Left renal cortex interstitium (tissue), 4 donors: ENCODE measurements at regions not wholly inside any gene's neighbourhood (a gene's known extent, or its start where the extent isn't known, plus 50 kb on each side); places are given as distances from the start of the nearest gene placed in this dataset.
"Not testable (repeated sequence)": the region's sequence is repeated elsewhere in the genome, so short reads cannot be mapped to it uniquely, and the experiment has no call there.

ENCODE experiments used
- DNase-seq, 4 donors: peaks; one replicate each; pipeline ENCODE4 v3.0.0-alpha.2; 2013; ENCODE audit warnings: low read depth in 4 of 4, low spot score in 2 of 4, missing footprints in 1 of 4

DNA sequence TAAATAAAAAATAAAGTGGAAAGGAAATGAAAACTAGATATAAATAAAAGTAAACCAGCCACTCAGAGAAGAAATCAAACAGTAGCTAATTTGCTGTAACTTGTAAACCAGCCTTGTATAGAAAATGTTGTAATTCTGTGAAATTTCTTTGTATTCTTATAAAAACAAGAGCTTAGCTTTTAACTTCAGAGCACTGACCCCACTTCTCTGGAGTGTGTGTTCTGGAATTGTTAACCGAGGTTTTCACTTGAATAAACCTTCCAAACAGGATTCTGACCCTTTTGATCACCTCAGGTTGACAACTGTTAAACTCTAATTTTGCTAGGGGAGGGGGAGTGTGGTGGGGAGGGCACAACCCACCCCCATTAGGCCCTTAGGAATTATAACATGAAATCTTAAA is 151.9 kb upstream of the TRIM24 start:
- DNase-seq: no peak

DNA sequence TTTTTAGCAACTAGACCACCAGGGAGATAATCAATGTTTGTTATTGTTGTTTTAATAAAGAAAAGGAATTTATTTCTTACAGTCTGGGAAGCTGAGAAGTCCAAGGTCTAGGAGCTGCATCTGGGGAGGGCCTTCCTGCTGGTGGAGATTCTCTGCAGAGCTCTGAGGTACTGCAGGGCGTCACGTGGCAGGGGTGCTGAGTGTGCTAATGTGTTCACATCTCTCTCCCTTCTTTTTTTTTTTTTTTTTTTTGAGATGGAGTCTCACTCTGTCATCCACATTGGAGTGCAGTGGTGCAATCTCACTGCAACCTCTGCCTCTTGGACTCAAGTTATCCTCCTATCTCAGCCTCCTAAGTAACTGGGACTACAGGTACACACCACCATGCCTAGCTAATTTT is 150.9 kb upstream of the TRIM24 start:
- no peak for DNase-seq

DNA sequence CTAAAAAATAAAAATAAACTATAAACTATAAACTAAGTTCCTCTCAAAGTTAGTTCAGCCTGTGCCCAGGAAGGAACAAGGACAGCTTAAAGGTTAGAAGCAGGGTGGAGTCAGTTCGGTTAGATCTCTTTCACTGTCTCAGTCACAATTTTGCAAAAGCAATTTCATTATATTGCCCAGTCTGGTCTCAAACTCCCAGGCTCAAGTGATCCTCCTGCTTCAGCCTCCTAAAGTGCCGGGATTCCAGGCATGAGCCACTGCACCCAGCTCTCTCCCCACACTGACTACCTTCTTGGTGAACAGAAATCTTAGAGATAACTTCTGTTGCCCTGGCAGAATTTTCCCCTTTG is 146.3 kb upstream of the TRIM24 start:
- DNase-seq: no peak

DNA sequence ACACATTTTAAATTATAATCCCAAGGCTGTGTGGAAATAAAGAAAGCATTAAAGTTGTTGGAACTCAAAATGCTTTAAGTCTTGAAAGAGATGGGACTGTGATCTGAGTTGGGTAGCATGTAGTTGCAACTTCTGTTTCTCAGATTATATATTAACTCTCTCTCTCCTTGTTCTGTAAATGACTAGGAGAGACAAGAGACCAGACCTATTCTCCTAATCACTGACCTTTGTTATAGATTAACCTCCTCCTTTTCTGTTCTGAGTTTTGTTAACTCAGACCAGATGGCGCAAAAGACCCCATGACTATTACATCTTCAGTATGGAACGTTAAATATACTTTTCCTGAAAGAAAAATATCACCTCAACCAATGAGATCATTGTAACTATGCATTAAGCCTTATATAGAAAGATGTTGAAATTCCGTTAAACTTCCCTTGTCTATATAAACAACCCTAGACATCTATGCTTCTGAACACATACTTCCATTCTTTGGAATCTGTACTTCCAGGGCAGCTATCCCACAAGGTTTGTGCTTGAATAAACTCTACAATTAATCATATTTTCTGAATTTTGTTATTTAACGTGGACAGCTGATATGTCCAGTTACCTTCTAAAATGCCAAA is 143.5 kb upstream of the TRIM24 start:
- no peak for DNase-seq

DNA sequence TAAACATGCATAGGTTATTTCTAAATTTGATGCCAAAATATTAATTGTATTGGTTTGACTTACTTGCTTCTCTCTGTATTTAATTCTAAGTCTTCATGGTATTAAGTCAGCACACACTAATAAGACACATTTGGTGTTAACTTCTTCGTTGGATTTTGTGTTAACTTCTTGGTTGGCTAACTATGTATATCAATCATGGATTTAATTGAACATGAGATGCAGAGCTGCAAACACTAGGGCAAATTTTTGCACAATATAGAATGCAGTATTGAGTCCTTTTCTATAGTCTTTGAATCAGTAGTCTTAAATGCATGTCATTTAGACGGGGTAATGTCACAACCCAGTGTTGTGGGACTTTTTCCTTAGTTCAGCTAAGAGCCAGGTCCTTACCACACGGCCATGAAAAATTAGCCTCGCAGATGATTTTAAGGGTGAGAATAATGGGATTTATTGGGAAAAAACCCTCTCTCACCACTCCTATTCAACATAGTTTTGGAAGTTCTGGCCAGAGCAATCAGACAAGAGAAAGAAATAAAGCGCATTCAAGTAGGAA is 142.9 kb upstream of the TRIM24 start:
- no peak for DNase-seq

DNA sequence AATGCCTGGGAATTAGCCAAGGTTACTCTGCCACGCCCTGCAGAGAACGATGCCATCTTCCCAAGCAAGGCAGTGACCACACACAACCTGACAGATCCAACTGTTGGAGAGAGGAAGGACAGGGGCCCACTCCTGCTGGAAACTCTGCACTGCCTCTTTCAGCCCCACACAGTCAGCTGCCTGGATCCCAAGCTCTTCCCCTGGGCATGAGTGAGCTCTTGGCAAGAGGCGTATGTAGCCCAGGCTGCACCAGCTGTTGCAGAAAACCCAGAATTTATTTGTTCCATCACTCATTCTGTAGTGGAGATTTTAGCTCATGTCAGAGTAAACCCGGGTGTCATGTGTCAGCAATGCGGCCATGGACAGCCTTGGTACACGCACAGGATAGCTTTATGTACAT is 135.1 kb upstream of the TRIM24 start:
- DNase-seq: no peak

DNA sequence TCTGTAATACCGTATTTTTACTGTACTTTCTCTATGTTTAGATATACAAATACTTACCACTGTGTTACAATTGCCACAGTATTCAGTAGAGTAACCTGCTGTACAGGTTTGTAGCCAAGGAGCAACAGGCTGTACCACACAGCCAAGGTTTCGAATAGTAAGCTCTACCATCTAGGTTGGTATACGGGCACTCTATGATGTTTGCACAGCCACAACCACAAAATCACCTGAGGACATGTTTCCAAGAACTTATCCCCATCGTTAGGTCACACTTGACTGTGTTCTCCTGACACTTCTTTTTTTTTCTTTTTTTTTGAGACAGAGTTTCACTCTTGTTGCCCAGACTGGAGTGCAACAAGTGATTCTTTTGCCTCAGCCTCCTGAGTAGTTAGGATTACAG is 134.6 kb upstream of the TRIM24 start:
- no peak for DNase-seq

DNA sequence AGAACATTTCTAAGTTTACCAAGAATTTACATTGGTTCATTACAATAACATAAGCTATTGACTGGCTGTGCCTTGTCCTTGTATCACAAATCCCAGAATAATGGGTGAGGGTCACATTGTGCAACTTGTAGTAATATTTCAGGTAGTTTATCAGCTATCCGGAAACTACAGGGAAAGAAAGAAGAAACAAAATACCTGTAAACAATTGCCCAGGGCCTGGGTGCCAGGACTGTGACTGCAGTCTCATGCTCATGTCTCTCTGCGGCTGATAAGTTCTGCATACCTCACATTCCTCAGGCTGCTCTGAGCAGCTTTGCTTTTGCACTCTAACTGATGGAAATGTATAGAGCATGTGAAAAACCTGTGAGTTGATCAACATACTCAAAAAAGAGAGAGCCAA is 131.8 kb upstream of the TRIM24 start:
- no peak for DNase-seq

DNA sequence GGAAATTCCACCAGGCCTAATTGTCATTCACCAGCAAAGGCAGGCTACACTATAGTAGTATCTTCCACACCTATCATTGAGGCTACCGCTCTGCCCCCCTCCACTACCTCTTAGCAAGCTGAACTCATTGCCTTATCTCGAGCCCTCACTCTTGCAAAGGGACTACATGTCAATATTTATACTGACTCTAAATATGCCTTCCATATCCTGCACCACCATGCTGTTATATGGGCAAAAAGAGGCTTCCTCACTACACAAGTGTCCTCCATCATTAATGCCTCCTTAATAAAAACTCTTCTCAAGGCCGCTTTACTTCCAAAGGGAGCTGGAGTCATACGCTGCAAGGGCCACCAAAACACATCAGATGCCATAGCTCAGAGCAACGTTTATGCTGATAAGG is 127.2 kb upstream of the TRIM24 start:
- DNase-seq: not testable (repeated sequence)

DNA sequence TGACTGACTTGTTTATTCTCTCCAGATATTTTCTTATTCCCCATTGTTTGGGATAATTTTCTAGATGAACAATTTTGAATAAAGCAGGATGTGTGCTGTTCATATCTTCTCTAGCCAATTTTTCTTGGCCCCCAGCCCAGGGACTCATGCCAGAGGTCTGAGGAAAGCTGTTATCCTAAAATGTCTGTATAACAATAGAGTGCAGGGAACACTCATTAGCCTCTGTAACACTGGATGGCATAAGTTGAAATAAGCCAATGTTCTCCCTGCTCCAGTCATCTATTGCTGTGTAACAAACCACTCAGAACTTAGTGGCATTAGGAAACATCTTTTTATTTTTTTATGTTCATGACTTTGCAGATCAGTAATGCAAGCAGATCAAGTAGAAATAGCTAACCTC is 121.7 kb upstream of the TRIM24 start:
- DNase-seq: peak in 1 of 4 donors; percentile 13

DNA sequence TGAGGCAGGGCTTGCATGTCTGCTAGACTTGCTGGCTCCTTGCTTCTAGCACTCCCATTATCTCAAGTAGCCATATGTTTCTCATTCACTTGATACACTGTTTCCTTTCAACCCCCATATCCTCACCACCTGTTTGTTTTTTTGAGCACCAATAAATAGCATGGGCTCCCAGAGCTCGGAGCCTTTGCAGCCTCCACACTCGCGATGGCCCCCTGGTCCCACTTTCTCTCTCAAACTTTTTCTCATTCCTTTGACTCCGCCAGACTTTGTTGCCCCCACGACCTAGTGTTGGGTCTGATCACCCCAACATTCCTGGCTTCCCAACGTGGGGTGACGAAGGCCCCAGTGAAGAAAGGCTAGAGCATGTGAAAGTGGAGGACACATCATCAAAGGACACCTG is 120.8 kb upstream of the TRIM24 start:
- not testable (repeated sequence) for DNase-seq

DNA sequence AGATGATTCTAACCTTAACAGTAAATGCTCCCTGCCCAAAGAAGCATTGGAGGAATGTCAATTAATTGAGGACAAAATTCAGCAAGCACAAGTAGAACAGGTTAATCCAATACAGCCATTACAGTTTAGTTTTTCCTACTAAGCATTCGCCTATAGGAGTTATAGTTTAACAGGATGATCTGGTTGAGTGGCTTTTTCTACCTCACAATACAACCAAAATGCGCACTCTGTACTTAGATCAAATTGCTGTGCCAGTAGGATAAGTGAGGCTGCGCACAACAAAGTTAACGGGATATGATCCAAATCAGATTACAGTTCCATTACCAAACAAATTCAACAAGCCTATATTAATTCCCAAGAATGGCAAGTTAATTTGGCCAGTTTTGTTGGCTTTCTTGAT is 117.1 kb upstream of the TRIM24 start:
- no peak for DNase-seq

DNA sequence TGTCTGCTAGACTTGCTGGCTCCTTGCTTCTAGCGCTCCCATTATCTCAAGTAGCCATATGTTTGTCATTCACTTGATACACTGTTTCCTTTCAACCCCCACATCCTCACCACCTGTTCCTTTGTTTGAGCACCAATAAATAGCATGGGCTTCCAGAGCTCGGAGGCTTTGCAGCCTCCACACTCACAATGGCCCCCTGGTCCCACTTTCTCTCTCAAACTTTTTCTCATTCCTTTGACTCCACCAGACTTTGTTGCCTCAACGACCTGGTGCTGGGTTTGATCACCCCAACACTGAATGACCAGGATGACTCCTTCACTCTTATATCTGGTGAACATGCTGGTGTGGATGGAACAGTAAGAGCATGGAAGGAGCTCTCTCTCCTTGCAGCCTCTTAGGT is 114.5 kb upstream of the TRIM24 start:
- DNase-seq: no peak

DNA sequence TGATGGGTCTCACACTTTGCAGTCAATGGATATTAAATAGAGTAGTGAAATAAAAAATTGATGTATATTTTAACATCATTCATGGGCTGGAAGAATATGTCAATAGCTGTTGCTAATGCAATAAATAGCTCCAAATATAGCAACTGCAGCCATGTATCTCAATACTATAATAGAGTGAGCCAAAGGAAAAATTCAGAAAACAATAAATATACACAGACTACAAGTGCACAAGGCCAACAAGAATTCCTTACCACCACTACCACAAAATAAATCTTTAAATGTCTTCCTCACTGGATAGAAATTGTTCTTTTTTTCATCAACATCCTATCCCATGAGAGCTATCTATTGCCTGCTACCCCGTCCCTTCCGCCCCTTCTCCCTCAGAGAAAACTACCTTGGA is 113.1 kb upstream of the TRIM24 start:
- no peak for DNase-seq

DNA sequence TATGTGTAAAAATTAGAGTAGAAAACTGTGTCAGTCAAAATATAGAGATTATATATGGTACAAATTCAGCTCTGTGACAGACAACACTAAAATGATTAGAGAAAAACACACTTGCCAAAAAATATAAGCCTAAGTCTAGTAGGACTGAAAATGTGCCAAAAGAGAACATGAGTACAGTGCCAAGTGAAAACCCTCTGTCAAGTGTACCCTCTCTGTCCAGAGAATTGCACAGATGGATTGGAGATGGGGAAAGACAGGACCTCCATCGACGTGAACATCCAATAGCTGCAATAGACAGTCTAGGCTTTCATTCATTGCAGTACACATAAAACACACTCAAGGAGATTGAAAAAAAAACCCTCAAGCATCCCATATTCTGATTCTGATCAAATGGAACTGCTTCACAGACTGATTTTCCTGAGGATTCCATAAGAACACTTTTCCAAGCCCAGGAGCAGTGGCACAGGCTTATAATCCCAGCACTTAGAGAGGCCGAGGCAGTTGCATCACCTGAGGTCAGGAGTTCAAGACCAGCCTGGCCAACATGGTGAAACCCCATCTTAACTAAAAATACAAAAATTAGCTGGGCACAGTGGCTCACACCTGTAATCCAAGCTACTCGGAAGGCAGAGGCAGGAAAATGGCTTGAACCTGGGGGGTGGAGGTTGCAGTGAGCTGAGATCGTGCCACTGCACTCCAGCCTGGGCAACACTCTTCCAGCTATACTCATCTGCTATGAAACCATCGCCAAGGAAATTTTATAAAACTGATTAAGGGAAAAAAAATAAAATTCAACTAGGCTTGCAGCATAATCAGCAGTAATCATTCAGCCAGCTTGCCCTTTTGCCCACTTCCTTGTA is 110.0 kb upstream of the TRIM24 start:
- no peak for DNase-seq

DNA sequence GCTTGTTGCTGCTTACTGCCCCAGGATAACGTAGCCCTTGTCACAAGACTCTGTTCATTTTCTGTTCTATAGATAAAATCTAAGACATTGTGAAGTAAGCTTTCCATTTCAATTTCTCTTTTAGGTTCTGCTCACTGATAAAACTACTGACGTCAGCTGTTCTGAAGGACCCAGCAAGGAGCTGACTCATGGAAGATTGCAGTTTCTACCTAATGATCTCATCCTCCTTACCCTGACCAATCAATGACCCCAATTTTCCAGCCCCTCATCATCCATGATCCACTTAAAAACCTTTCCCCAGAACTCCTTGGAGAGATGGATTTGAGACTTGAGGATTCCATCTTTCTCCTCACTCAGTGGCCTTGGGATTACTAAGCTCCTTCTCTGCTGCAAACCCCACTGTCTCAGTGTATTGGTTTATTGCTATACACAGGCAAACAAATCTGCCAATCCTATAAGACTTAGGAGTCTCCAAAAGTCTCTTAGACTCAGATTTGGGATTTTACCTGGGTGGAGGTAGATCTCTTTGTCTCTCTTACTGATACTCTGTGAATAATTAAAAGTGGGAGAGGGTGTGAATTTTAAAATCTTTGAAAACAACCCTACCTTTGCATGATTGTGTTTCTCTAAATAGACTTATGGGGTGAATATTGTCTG is 109.2 kb upstream of the TRIM24 start:
- no peak for DNase-seq

DNA sequence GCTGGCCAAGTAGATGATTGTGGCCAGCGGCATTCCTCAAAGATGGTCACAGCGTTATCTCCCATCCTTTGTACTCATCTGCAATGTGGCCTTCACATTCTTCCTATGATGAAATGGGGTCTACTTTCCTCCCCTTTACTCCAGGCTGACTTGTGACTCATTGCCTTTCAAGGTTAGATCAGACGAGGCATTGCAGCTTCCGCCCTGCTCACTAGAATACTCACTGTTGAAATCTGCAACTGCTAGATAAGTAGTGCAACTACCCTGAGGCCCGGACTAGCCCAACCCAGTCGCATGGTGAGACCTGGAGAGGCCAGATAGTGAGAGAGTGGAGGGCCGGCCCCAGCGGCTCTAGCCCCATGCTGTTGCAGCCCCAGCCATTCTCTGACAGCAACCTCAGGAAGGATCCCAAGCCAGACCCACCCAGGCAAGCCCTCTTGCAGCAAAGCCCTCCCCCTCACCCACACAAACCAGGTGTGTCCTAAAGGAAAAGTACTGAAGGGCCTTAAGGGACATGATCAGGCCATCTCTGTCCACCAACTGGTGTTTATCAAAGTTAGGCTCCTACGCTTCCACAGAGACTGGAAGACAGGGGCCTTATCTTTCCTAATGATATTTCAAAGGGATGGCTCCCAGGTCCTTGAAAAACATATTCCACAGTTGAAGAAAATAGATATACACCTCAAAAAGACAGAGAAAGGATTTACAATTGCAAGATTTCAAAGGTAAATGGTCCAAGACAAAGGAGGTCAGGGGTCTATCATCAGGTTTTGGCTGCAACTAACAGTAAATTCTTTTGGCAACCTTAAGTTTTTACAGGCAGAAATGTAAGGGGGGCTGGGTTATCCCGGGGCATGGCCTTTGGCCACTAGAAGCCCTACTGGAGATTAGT is 107.2 kb upstream of the TRIM24 start:
- DNase-seq: no peak

DNA sequence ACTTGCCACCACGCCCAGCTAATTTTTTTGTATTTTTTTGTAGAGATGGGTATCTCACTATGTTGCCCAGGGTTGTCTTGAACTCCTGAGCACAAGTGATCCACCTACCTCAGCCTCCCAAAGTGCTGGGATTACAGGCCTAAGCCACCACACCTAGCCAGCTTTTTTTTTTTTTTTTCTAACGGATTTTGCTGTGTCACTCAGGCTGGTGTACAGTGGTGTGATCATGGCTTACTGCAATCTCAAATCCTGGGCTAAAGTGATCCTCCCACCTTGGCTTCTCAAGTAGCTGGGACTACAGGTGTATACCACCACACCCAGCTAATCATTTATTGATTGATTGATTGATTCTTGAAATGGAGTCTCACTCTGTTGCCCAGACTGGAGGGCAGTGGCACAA is 106.0 kb upstream of the TRIM24 start:
- DNase-seq: no peak

DNA sequence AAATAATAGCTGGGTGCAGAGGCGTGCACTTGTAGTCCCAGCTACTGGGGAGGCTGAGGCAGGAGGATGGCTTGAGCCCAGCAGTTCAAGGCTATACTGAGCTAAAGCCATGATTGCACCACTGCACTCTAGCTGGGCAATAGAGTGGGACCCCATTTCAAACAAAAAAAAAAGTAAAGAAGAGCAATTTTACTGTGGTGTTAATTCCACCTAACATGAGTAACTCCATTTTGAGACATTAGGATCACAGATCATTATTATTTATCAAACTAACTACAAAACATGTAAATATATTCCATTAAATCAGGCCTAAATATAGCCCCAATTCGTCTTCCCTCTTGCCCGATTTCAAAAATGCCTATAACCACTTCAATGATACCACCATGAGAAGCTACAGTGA is 104.8 kb upstream of the TRIM24 start:
- DNase-seq: no peak

DNA sequence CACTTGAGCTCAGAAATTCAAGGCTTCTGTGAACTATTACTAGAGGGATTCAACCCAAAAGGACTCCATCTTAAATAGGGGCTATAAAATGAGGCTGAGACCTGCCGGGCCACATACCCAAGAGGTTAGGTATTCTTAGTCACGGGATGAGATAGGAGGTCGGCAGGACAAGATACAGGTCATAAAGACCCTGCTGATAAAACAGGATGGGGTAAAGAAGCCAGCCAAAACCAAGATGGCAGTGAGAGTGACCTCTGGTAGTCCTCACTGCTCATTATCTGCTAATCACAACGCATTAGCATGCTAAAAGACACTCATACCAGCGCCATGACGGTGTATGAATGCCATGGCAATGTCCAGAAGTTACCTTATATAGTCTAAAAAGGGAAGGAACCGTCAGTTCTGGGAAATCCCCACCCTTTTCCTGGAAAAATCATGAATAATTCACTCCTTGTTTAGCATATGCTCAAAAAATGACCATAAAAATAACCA is 101.2 kb upstream of the TRIM24 start:
- DNase-seq: no peak
